DND-41 (cell line): ENCODE measurements at regions not wholly inside any gene's neighbourhood (a gene's known extent, or its start where the extent isn't known, plus 50 kb on each side); places are given as distances from the start of the nearest gene placed in this dataset.

Source experiments
- ATAC-seq: fragments of 200-7000 bp; cut with Tn5 transposase; 3 replicates; pipeline ENCODE4 v1.9.1; 2021; ENCODE audit warnings: low read depth; ENCODE audit not compliant: insufficient read depth
- DNase-seq: peaks from one replicate; pipeline ENCODE4 v3.0.0-alpha.2; 2020
- H2AFZ ChIP-seq: 2 replicates; pipeline ENCODE4 v1.6.0; 2012; ENCODE audit warnings: low read depth, low read length
- H3K27ac ChIP-seq: 2 replicates; pipeline ENCODE4 v1.5.1; 2012; ENCODE audit warnings: low read length, inconsistent platforms
- H3K27me3 ChIP-seq: fragments of 200-600 bp; sonication (generic); 2 replicates; pipeline ENCODE4 v1.6.0; 2012; ENCODE audit warnings: low read length, mild to moderate bottlenecking, inconsistent platforms; ENCODE audit not compliant: insufficient read depth, poor library complexity
- H3K36me3 ChIP-seq: 2 replicates; pipeline ENCODE4 v1.5.1; 2012; ENCODE audit warnings: low read length, inconsistent platforms; ENCODE audit not compliant: insufficient read depth
- H3K4me1 ChIP-seq: 2 replicates; pipeline ENCODE4 v1.5.1; 2012; ENCODE audit warnings: mild to moderate bottlenecking, low read length; ENCODE audit not compliant: insufficient read depth
- H3K4me2 ChIP-seq: 2 replicates; pipeline ENCODE4 v1.6.0; 2012; ENCODE audit warnings: mild to moderate bottlenecking, moderate library complexity, low read length, inconsistent platforms; ENCODE audit not compliant: insufficient read depth
- H3K4me3 ChIP-seq, 2 experiments: fragments of 200-600 bp in 1 of 2; shearing (Covaris generic) in 1 of 2; 2 replicates each; pipeline ENCODE4 v1.5.1; 2012 to 2016; ENCODE audit warnings: inconsistent platforms in 2 of 2, low read length in 2 of 2, mild to moderate bottlenecking in 2 of 2, low read depth in 1 of 2, moderate library complexity in 1 of 2
- H3K79me2 ChIP-seq: 2 replicates; pipeline ENCODE4 v1.6.0; 2012; ENCODE audit warnings: low read length, inconsistent platforms; ENCODE audit not compliant: insufficient read depth
- H3K9ac ChIP-seq: 2 replicates; pipeline ENCODE4 v1.6.0; 2012; ENCODE audit warnings: low read depth, mild to moderate bottlenecking, inconsistent platforms, low read length, moderate library complexity
- H3K9me3 ChIP-seq: 2 replicates; pipeline ENCODE4 v1.5.1; 2012; ENCODE audit warnings: low read length, moderate library complexity, mild to moderate bottlenecking, inconsistent platforms; ENCODE audit not compliant: insufficient read depth, severe bottlenecking
- H4K20me1 ChIP-seq: 2 replicates; pipeline ENCODE4 v1.6.0; 2012; ENCODE audit warnings: low read length; ENCODE audit not compliant: insufficient read depth
- EZH2 ChIP-seq: IDR thresholded peaks from 3 replicates; pipeline ENCODE4 v1.6.1; 2012; ENCODE audit warnings: borderline replicate concordance, low read depth, mild to moderate bottlenecking, moderate library complexity, low read length, inconsistent platforms; ENCODE audit not compliant: severe bottlenecking
- TF ChIP-seq, protein P1 (sequence below): IDR thresholded peaks from 2 replicates; pipeline ENCODE4 v1.5.1; 2012; ENCODE audit warnings: borderline replicate concordance, low read length, moderate library complexity, mild to moderate bottlenecking; ENCODE audit not compliant: poor library complexity, severe bottlenecking; ENCODE audit errors: extremely low read depth

DNA sequence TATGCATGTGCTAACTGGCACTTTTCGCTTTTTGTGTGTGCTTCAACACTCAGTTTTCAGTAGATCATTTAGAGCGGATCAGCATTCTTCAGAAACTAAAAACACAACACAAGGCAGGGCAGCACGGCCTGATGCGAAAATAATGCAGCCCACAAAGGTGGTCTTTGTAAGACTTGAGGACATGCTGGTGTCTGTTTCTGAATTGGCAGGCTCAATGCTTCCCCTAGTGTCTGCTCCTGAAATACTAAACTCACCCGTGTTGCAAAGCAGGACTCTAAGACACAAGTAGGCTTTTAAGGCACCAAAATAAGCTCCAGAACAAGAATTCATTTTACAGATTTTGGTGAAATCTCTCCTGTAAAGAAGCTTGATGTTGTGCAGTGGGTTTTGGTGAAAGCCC lies 676.5 kb downstream of the TENT5A start:
- Histone ChIP-seq H3K4me2 (no peak overlapping the region), H3K36me3 (no peaks in the 10 kb centered on the region), H3K27me3 (no peaks in the 10 kb centered on the region), H3K27ac (no peak overlapping the region), H3K9ac (no peak overlapping the region), H4K20me1 (no peaks in the 10 kb centered on the region), H3K79me2 (no peaks in the 10 kb centered on the region), H3K4me3 (no peak overlapping the region), H3K4me1 (no peaks in the 10 kb centered on the region), H2AFZ (peak overlapping the region; percentile 62; the same call in 1 of the 2 replicates), H3K9me3 (no peaks in the 10 kb centered on the region)
- peak; percentile 49; the same call in 1 of the 3 replicates for ATAC-seq
- peak; percentile 7 for DNase-seq
- TF ChIP-seq, protein P1, sequence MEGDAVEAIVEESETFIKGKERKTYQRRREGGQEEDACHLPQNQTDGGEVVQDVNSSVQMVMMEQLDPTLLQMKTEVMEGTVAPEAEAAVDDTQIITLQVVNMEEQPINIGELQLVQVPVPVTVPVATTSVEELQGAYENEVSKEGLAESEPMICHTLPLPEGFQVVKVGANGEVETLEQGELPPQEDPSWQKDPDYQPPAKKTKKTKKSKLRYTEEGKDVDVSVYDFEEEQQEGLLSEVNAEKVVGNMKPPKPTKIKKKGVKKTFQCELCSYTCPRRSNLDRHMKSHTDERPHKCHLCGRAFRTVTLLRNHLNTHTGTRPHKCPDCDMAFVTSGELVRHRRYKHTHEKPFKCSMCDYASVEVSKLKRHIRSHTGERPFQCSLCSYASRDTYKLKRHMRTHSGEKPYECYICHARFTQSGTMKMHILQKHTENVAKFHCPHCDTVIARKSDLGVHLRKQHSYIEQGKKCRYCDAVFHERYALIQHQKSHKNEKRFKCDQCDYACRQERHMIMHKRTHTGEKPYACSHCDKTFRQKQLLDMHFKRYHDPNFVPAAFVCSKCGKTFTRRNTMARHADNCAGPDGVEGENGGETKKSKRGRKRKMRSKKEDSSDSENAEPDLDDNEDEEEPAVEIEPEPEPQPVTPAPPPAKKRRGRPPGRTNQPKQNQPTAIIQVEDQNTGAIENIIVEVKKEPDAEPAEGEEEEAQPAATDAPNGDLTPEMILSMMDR = peak; percentile 64
- no peak for TF ChIP-seq EZH2

DNA sequence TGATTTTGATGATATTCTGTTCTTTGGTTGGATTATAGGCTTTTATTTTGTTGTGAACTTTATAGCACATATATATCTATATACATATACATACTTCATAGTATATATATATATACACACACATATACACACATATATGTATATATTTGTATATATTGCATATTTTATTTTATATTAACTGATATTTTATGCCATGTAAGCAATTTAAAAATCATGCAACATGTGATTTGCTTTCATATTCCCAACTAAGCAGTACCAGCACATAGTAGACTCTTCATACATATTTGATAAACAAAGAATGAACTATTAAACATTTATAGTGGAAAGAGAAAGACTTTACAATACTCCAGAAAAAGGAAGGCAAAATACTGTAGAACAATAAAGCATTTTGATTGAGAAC lies 679.2 kb downstream of the TENT5A start:
- Histone ChIP-seq H3K27me3 (no peaks in the 10 kb centered on the region), H2AFZ (no peak overlapping the region), H3K36me3 (no peaks in the 10 kb centered on the region), H3K4me3 (no peak overlapping the region), H3K27ac (no peak overlapping the region), H3K4me1 (no peaks in the 10 kb centered on the region), H4K20me1 (no peaks in the 10 kb centered on the region), H3K4me2 (no peak overlapping the region), H3K79me2 (no peaks in the 10 kb centered on the region), H3K9me3 (no peaks in the 10 kb centered on the region), H3K9ac (no peak overlapping the region)
- no peak for DNase-seq
- ATAC-seq = no peak
- TF ChIP-seq, protein P1 = no peak
- TF ChIP-seq EZH2 = no peak

GRCh38 chr6:81071121-81071520 lies 681.4 kb downstream of the TENT5A start:
- H3K4me2 ChIP-seq = no peak overlapping the region
- DNase-seq (no peak), ATAC-seq (no peak)
- H3K9me3 ChIP-seq = no peaks in the 10 kb centered on the region
- no peak overlapping the region for H3K4me3 ChIP-seq
- H3K79me2 ChIP-seq = no peaks in the 10 kb centered on the region
- no peaks in the 10 kb centered on the region for H3K36me3 ChIP-seq
- no peak for TF ChIP-seq EZH2
- TF ChIP-seq, protein P1 = no peak
- no peaks in the 10 kb centered on the region for H3K4me1 ChIP-seq
- H3K27me3 ChIP-seq = no peaks in the 10 kb centered on the region
- H2AFZ ChIP-seq = no peak overlapping the region
- H3K27ac ChIP-seq = no peak overlapping the region
- no peak overlapping the region for H3K9ac ChIP-seq
- no peaks in the 10 kb centered on the region for H4K20me1 ChIP-seq

- DNase-seq (no peak), ATAC-seq (no peak)
- Histone ChIP-seq H2AFZ (no peak overlapping the region), H3K36me3 (no peaks in the 10 kb centered on the region), H3K79me2 (no peaks in the 10 kb centered on the region), H3K4me3 (no peak overlapping the region), H3K4me1 (no peaks in the 10 kb centered on the region), H3K4me2 (no peak overlapping the region), H3K27me3 (no peaks in the 10 kb centered on the region), H3K9me3 (no peaks in the 10 kb centered on the region), H4K20me1 (no peaks in the 10 kb centered on the region), H3K27ac (no peak overlapping the region), H3K9ac (no peak overlapping the region)
- TF ChIP-seq, protein P1 = no peak
- TF ChIP-seq EZH2 = no peak
Measured at GRCh38 chr6:81067057-81067456, 685.4 kb downstream of the TENT5A start.
